Upper lobe of left lung (tissue), 4 donors: ENCODE measurements at regions not wholly inside any gene's neighbourhood (a gene's known extent, or its start where the extent isn't known, plus 50 kb on each side); places are given as distances from the start of the nearest gene placed in this dataset.

Experiments used
- CTCF ChIP-seq, 6 experiments: fragments of 450-650 bp in 4 of 6; fragments of 200-600 bp in 2 of 6; sonication (generic) in 2 of 6; IDR thresholded peaks; one replicate each; pipeline ENCODE4 v1.5.1; 2016 to 2019; ENCODE audit warnings: antibody characterized with exemption in 6 of 6
- POLR2AphosphoS5 ChIP-seq, 2 donors: sonication (generic); formaldehyde crosslinking; IDR thresholded peaks; one replicate each; pipeline ENCODE4 v1.5.1; 2017; ENCODE audit warnings: antibody characterized with exemption in 2 of 2

GRCh38 chr1:98299861-98300260 is 361.7 kb upstream of the SNX7 start:
- TF ChIP-seq POLR2AphosphoS5 (IDR thresholded peaks at IDR 0.05) (no peak), CTCF (IDR thresholded peaks at IDR 0.05) (no peak)
